Stimulated activated CD4-positive, alpha-beta T cell treated with anti-CD3 and anti-CD28 coated beads, Interleukin-1b, Interleukin-23, amount 100 ng/mL, for 4 hours (primary cell): ENCODE measurements at regions not wholly inside any gene's neighbourhood (a gene's known extent, or its start where the extent isn't known, plus 50 kb on each side); places are given as distances from the start of the nearest gene placed in this dataset.

Experiments used
- DNase-seq, 2 donors: peaks; one replicate each; pipeline ENCODE4 v3.0.0-alpha.2; 2020; ENCODE audit warnings: low read depth in 2 of 2

DNA sequence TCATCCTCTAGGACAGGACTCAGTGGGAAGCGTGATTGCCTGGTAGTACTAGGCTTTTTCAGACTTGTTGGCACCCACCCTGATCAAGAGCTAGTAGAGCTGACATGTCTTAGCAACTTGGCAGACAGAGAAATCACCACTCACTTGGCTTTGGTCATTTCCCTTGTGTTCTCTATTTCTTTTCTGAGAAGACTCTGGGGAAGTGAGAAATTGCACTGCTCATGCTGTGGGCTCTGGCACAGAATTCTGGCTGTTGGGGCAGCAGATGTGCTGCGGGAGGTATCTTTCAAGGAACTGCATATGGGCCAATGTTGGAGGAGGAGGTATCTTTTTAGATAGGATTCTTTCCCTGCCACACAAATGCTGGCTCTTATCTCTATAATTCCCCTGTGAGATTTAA lies 529.1 kb upstream of the MEX3C start:
- DNase-seq = no peak

DNA sequence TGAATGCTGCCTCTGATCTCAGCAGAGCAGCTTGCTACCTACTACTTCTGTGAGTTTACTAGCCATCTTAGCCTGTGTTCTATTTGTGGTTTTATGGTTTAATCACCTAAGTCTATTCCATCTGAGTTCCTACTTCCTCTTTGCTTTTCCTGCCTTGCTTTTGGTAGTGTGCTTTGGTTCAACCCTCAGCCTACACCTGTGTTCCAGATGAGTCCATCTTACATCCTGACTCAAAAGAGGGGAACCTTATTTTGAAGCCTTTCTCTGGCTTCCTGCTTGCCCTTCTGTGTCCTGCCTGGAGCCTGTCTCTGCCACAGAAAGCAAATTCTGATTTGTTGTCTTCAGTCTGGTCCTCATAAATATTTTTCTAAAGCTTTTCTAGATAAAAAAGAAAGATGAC lies 530.3 kb upstream of the MEX3C start:
- no peak for DNase-seq

DNA sequence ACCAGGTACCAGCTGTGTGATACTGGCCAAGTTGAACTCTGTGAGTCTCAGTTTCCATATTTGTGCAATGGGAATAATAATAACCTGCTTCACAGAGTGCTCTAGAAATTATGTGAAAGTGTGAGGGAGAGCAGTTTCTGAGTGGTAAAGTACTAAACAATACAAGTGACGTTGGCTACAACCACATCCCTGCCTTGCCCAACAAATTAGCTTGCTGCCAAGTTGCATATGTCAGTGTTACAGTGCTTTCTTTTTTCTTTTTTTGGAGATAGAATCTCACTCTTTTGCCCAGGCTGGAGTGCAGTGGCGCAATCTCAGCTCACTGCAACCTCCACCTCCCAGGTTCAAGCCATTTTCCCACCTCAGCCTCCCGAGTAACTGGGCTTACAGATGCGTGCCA lies 533.6 kb upstream of the MEX3C start:
- no peak for DNase-seq

DNA sequence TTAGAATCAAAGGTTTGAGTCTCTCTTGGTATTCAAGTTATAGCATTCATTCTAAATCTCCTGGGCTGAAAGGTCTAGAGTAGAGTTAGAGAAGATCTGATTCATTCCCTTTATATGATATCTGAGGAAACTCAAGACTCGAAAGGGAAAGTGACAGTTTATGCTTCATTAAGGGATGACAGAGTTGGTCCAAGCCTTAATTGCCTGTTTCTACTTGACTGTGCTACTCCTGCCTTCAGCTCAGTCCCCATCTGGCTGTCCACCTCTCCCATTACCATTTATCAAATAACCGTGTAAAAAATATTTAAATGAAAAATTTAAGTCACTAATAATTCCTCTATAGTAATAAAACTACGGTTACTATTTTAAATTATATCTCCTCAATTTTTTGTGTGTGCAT lies 537.1 kb upstream of the MEX3C start:
- DNase-seq = no peak

DNA sequence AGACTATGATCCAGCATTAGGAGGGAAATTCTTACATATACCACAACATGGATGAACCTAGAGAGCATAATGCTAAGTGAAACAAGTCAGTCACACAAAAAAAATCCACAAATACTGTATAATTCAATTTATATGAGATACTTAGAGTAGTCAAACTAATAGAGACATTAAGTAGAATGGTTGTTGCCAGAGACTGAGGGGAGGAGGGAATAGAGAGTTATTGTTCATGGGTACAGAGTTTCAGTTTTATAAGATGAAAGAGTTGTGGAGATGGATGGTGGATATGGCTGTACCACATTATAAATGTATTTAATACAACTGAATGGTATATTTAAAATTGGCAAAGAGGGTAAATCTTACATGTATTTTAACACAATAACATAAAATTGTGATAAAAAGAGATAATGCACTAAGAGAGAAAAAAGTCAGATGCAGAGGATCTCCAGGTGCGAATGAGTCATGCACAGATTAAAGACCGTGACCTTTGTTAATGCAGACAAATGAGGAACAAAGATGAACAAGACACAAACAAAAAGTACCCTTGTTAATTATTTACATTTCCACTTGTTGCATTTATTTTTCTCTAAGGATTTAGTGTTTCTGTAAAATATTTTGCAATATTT lies 541.7 kb upstream of the MEX3C start:
- no peak for DNase-seq

DNA sequence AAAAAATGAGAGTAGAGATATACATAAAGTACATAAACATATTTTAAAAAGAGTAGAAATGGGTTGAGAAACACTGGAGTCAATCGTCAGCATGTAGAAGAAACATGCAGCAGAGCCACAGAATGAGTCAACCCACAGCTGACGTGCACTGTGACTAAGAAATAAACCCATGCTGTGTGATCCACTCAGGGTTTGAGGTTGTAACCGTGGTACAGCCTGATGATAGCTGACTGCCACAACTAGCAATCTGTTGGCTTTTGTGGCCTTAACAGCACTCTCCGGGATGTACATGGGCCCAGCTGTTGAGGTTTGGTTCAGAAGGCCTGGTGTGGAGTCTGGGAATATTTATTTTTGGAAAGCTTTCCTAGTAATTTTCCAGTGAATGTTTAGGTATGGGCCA lies 554.4 kb upstream of the MEX3C start:
- DNase-seq = no peak

DNA sequence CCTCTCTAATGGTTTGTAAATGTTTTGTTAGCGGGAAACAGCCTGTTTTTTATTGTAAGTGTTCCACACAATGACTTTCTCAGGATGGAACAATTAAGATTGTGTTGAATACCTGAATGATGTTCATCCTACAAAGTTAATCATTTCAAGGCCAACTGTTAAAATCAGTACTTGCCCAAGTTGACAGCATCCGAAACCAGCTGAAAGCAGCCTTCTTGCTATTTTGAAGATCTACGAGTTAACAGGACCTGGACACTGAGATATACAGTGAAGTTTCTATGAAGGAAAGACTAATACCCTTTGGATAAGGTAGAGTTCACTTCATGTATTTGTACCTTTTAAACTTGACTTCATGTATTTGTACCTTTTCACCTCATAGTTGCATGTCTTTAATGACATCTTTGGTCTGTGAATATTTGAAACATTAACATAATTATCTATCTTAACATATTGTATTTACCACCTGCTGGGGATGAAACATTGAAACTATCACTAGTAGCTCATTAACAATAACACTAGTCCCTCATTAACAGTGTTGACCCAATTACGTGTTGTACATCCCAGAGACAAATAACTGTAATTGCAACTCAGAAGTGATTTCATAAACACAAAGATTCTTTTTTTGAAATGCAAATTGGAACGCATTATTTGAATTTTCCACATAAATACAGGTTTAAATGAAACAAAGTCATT lies 556.0 kb upstream of the MEX3C start:
- DNase-seq = no peak

DNA sequence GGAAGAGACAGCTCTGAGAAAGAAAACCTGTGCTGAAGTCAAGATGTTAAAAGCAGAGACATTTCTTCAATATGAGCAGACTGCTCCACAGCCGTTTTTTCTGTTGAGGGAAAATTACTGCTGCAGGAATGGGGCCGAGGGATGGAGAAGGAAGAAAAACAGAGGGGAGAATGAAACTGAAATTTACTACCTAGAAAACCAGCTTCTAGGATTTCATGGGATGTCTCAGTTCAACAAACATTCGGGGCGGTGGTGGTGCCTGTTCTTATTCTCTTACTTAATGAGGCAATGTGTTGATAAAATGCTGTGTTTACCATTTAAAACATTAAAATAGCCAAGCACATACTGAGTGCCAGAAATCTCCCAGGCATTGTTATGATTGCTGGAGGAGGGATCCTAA lies 557.1 kb upstream of the MEX3C start:
- DNase-seq = no peak

DNA sequence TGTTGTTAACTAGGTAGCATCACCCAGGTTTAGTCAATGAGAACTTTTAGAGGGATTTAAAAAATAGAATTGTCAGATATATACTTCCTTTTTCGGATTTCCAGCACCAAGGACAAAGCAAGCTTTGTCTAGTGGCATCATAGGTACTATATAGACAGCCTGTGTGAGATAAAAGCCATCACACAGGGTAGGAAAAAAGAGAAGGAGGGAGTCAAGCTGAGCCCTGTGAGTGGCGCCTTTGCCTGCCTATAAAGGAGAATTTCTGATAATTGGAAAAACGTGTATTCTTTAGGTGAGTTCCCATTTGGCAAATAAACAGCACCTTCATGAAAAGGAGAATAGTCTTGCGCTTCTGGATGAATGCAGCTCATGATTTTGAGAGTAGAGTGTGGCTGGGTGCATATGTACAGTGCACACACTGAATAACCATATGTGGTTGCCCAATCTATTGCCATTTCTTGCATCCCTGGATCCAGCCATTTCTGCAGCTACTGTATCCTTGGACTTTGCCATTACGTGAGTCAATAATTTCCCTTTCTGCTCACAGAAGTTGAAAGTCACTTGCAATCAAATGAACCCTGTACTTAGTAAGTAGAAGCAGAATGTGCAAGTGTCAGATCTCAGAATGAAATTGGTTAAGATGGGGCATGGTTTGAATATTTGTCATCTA lies 559.9 kb upstream of the MEX3C start:
- no peak for DNase-seq

DNA sequence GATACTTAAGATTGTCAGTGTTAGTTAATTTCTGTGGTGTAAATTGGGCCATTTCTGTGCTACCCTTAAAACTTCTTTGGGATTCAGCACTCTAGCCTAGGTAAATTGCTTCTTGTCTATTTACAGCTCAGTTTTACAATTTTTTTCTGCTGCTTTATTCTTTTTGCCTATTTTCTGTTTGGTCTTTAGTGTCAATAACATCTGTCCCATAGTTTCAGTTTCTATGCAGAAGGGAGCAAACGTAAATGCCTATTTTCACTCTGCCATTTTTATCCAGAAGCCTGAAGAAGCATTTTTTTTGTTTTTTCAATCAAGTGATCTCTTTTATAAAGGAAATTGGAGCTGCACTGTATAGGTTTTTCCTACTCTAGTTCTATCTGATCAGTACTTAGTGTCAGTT lies 564.9 kb upstream of the MEX3C start:
- DNase-seq = no peak

DNA sequence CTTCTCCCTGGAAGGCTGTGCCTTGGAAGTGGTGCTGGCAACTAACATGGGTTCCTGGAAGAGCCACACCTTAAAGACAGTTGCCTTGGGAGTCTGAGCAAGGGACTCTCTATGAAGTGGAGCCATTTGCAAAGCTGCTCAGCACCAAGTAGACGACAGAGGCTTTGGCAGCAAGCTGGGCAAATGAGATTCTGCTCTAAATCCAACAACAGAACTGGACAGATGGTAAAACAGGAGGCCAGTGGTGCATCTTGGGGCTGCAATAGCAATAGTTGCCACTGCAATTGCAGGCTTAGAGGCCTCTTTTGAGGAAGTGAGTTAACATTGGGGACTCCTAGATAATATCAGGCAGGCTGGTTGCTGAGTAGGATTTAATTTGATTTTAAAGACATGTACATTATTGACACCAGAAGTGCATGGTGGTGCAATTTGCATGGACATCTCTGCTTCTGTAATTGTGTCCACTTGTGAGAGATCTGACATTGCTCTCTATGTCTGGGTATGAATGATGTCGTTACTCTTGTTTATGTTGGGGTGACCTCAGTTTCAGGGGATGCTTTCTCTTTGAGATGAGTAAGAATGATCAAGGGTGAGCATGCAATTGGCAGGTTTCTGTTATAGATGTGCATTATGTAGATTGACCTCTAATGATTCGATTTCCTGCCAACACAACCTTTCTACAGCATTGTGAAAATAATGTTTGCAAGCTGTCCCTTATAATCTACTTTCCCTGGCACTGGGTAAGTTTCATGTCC lies 568.3 kb upstream of the MEX3C start:
- no peak for DNase-seq

DNA sequence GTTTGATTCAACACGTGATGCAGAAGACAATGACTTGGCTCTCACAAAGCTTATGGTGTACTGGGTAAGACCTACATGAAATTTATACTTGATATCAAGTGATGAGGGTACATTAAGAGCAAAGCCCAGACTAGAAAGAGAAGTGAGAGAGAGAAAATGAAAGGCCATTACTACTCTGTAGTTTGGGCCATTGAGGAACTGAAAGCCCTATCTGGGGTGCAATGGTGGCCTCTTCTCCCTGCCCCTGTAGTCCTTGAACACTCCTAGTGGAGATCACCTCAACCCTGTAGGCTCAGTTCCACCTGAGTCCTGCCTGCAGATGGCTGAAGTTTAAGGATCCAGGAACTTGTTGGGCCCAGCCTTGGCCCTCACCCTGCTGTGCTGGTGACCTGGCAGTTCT lies 569.8 kb upstream of the MEX3C start:
- DNase-seq = no peak

DNA sequence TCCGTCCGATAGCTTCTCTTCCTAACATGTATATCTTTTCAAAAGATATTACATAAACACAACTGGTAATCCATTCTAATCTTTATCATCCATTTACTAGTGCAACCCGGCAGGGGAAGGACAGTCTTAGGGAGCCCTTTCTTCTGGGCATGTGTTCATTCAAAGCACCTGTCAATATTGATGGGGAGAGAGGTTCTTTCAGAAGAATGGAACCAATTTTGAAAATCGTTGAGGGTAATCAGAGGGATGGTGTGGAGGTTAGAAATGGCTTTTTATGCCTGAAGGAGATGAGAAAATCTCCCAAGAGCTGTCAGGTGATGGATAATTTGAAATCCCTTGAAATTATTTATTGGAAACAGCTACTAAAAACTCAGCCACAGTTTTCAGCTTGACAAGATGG lies 561.9 kb upstream of the DCC start:
- DNase-seq = no peak

DNA sequence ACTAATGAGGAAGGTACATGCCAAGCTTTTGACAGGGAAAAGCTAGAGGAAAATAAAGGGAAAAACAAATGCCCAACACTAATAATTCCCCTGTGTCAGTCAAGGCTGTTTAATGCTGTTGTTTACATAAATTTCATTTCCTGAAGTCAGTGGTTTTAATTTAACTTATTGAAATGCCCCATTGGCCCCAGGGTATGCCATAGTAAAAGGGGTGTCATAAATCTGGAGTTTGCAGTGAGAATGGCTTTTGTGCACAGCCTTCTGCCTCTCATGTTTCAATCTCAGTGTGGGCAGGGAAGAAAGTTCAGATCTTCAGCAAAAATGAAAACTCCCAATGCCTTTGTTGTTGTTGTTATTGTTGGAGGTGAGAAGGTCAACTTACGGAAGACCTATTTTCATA lies 550.1 kb upstream of the DCC start:
- DNase-seq = no peak

DNA sequence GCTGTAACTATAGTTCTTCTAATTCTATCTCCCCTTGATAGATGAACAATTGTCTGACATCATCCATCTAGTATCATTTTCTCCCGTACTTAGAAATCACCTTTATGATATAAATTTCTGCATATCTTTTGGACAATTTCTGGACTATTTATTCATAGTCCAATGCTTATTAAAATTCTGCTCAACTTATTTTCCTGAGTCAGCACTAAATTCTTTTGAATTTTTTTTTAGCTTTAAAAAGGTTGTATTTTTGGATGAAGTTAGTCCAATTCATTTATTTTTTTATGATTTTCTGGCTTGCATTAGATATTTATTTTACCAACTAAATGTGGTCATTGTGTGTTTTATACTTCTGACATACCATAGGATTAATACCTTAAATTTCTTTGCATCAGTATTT lies 538.5 kb upstream of the DCC start:
- no peak for DNase-seq

DNA sequence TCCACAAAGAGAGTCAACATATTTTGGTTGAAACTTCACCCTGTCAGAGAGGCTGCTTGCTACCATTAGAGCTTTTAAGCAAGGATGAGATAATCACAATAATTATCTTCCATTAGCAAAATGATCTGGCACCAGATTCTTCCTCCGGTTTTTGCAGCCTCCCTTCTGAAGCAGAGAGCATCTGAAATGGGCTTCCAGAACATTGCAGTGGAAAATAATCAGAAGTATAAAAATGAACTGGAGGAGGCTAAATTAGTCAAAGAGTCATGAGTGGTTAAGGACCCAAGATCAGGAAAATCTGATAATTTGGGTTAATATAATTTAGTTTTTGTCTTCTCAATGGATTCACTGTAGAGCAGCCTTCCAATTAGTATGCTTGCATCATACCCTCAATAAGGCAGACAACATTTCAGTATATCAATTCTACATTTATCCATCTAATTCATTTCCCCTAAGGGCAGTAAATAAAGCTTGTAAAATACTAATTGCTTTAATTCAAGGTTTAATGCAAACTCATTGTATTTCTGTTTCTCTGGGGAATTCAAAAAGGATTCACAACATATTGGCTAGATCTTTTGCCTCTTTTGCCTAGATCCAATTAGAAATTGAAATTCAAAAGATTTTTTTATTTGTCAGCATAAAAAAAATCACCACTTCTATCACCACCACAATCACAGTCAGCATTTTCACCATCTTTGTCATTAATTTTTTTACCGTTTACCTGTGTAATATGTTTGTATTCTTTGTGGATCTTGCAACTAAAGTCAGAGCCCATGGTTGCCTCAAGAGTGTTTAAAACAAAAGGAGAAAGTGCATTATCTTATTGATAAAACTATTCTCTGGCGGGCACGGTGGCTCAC lies 537.2 kb upstream of the DCC start:
- DNase-seq = no peak

DNA sequence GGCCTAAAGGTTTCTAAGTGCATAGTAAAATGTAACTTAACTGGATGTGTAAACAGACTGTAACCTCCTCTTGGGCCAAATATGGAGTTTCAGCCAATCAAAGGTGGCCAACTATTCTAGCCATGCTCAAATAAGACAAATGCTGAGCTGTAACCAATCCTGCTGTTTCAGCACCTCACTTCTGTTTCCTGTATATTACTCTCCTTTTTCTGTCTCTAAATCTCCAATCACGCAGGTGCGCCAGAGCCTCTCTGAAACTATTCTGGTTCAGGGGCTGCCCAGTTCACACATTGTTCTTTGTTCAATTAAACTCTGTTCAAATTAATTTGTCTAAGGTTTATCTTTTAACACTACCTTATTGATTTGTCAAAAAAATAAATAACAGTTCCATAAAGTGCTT lies 532.7 kb upstream of the DCC start:
- no peak for DNase-seq

DNA sequence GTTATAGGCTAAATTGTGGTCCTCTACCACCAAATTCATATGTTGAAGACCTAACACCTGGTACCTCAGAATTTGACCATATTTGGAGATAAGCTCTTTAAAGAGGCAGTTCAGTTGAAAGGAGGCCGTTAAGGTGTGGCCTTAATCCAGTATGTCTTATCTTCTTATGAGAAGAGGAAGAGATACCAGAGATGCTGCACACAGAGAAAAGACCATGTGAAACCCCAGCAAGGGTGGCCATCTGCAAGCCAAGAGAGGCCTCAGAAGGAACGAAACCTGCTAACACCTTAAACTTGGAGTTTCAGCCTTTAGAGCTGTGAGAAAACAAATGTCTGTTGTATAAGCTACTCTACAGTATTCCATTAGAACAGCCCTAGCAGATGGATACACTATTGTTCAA lies 528.1 kb upstream of the DCC start:
- no peak for DNase-seq

DNA sequence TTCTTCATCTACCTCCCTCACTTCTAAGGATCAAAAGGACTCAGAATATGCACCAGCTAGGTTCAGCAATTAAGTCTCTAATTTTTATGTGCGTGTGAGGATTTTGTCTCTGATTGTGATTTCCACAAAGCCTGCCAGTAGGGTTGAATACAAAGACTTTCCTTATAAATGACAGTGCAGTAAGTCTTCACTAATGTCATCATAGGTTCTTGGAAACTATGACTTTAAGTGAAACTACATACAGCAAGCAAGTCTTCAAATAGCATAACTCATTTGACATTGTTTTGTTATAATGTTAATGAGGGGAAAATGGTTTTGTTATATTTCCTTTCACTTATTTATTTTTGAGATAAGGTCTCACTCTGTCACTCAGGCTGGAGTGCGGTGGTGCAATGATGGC lies 526.3 kb upstream of the DCC start:
- no peak for DNase-seq

DNA sequence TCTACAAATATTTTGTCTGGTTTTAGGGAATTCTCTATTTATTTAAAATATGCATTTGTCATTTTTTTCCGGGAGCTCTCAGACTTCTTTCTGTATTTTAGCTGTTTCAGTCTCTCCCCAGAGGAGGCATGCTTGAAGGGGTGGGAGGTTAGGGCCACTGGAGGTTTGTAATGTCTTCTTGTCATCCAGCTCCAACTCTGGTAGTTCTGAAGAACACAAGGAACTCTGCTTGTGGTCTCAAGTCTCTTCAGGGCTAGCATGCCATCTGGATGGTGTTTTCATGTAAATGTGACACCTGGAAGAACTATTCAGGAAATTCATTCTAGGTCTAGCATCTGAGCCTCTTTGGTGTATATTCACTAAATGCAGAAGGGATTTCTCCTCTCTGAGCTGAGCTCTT lies 518.4 kb upstream of the DCC start:
- DNase-seq = no peak

DNA sequence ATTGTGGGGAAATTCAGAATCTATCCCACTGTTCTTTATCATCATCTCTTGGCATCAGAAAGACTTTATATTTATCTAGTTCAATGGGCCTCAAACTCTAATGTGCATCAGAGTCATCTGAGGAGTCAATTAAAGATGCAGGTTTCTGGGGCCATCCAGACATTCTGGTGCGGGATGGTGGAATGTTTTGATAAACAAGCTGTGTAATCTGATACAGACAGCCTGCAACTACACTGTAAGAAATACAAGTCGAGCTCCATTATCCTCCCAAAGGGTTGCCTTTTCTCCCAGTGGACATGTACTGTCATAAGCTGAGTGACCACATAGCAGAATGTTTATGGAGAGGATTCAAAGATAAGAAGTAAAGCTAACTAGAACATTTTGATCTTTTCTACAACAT lies 515.3 kb upstream of the DCC start:
- DNase-seq = no peak

DNA sequence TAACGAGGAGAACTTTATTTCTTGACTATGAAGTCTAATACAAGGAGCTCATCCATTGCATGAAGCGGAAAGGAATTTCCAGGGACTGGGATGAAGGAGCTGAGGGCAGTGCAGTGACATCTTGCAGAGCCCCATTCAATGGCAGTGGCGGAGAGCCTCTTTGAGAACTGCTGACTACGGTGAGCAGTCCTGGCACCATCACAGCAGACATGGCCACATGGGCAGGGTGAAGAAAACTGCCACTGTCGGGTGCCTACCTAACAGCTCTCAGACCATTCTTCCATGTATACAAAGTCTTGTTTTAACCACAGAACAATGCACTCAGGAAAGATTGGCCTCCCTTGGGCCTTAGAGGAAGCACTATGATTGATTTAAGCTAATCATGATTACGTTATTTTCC lies 506.1 kb upstream of the DCC start:
- no peak for DNase-seq
